DOHH2 (cell line): ENCODE measurements at regions not wholly inside any gene's neighbourhood (a gene's known extent, or its start where the extent isn't known, plus 50 kb on each side); places are given as distances from the start of the nearest gene placed in this dataset.

Source experiments
- EZH2phosphoT487 ChIP-seq: fragments of 200-600 bp; sonication (generic); IDR thresholded peaks from 2 replicates; pipeline ENCODE4 v1.6.1; 2017; ENCODE audit warnings: borderline replicate concordance, mild to moderate bottlenecking, antibody characterized with exemption, low read length, moderate library complexity, mixed read lengths
- TF ChIP-seq, protein P1 (sequence below): fragments of 200-600 bp; sonication (generic); IDR thresholded peaks from one replicate; pipeline ENCODE4 v1.5.1; 2014; ENCODE audit warnings: antibody characterized with exemption, mild to moderate bottlenecking, low read depth, low read length; ENCODE audit not compliant: poor library complexity, severe bottlenecking

GRCh38 chr2:61722800-61723199 lies 131.1 kb downstream of the FAM161A start:
- TF ChIP-seq, protein P1, sequence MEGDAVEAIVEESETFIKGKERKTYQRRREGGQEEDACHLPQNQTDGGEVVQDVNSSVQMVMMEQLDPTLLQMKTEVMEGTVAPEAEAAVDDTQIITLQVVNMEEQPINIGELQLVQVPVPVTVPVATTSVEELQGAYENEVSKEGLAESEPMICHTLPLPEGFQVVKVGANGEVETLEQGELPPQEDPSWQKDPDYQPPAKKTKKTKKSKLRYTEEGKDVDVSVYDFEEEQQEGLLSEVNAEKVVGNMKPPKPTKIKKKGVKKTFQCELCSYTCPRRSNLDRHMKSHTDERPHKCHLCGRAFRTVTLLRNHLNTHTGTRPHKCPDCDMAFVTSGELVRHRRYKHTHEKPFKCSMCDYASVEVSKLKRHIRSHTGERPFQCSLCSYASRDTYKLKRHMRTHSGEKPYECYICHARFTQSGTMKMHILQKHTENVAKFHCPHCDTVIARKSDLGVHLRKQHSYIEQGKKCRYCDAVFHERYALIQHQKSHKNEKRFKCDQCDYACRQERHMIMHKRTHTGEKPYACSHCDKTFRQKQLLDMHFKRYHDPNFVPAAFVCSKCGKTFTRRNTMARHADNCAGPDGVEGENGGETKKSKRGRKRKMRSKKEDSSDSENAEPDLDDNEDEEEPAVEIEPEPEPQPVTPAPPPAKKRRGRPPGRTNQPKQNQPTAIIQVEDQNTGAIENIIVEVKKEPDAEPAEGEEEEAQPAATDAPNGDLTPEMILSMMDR, result no peak
- TF ChIP-seq EZH2phosphoT487, result no peak
